Activated CD8-positive, alpha-beta T cell treated with anti-CD3 and anti-CD28 coated beads for 36 hours (primary cell): ENCODE measurements at regions not wholly inside any gene's neighbourhood (a gene's known extent, or its start where the extent isn't known, plus 50 kb on each side); places are given as distances from the start of the nearest gene placed in this dataset.

Experiments used
- ATAC-seq: fragments of 200-7000 bp; cut with Tn5 transposase; one replicate; pipeline ENCODE4 v1.10.0; 2021; ENCODE audit warnings: mild to moderate bottlenecking, moderate library complexity
- CTCF ChIA-PET: fragments of 350-600 bp; sonication (Branson Sonifier 250); formaldehyde crosslinking; loops from one replicate; lab custom pipeline; 2021; ENCODE audit warnings: antibody characterized with exemption; lab: Charles Lee
- POLR2A ChIA-PET: fragments of 350-600 bp; sonication (Branson Sonifier 250); formaldehyde crosslinking; loops from one replicate; lab custom pipeline; 2021; ENCODE audit warnings: antibody characterized with exemption; lab: Charles Lee
- DNase-seq: peaks from one replicate; pipeline ENCODE4 v3.0.0-alpha.2; 2020
- H3K27ac Mint-ChIP-seq: one replicate; pipeline ENCODE4 v1.8.0; 2021; ENCODE audit warnings: mild to moderate bottlenecking, mixed read lengths
- H3K27me3 Mint-ChIP-seq: one replicate; pipeline ENCODE4 v1.8.0; 2021; ENCODE audit warnings: mixed read lengths
- H3K36me3 Mint-ChIP-seq: one replicate; pipeline ENCODE4 v1.8.0; 2021; ENCODE audit warnings: low read depth, mixed read lengths
- H3K4me1 Mint-ChIP-seq: one replicate; pipeline ENCODE4 v1.8.0; 2021; ENCODE audit warnings: low read depth, mixed read lengths
- H3K4me3 Mint-ChIP-seq: one replicate; pipeline ENCODE4 v1.8.0; 2021; ENCODE audit warnings: mild to moderate bottlenecking, moderate library complexity, mixed read lengths
- H3K9me3 Mint-ChIP-seq: one replicate; pipeline ENCODE4 v1.8.0; 2021; ENCODE audit warnings: mixed read lengths
- intact Hi-C: fragments of 100-400 bp; cut with micrococcal nuclease; formaldehyde crosslinking; loops from one replicate; pipeline ENCODE4 v1.10.0; 2022
- TF ChIP-seq, protein P1 (sequence below): fragments of 200-600 bp; IDR thresholded peaks from one replicate; pipeline ENCODE4 v1.8.0; 2022; ENCODE audit warnings: antibody characterized with exemption, mild to moderate bottlenecking

DNA sequence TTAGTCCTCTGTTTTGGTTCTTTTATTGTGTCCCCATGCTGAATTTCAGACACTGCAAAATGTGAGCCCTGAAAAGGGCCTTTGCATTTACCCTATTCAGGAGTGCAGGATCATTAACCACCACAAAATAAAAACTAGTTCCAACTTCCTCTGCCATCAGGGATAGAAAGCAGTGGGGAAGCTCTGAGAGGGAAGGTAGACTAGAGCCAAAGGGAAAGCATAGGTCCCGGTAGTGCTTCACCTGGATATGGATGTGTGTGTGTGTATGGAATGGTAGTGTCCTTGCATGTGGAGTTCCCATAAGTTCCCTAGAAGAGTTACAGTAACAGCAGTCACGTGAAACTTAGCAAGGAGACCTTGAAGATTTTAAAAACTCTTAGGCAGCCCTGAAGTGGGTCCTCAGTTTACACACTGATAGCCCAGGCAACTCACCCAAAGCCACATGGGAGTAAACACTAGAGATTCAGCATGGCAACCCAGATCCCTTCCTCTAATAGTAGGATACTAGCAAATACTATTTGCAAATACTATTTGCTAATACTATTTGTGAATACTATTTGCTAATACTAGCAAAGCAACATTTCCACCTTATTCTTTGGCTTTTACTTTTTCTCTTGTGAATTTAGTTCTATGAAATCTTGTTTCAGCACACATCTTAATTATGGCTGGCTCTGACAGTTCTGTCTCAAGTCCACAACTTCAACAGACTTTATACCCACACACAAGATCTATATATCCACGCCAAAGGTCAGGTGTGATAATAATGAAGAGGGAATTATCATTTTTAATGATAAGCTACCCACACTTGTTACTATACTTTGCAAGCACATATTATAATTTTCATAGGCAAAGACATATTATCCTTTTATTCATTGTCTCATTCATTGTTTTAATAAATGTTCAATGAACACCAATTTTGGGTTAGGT is 70.4 kb upstream of the IFNE start:
- ChIA-PET CTCF (interaction anchor here (0.7 to 1.2 kb wide), 2 partner anchors 16 to 156 kb away, joined by 3 read pairs; no protein-coding TSS in a partner anchor), POLR2A (no interaction called here)
- Mint-ChIP-seq H3K27me3 (peaks cover 10% of the 10 kb centered on the region), H3K27ac (no peak overlapping the region), H3K36me3 (peaks cover 3% of the 10 kb centered on the region), H3K4me3 (no peak overlapping the region), H3K4me1 (peaks cover 41% of the 10 kb centered on the region), H3K9me3 (no peaks in the 10 kb centered on the region)
- intact Hi-C loops = no loop called here
- no peak for DNase-seq
- no peak for ATAC-seq
- TF ChIP-seq, protein P1, sequence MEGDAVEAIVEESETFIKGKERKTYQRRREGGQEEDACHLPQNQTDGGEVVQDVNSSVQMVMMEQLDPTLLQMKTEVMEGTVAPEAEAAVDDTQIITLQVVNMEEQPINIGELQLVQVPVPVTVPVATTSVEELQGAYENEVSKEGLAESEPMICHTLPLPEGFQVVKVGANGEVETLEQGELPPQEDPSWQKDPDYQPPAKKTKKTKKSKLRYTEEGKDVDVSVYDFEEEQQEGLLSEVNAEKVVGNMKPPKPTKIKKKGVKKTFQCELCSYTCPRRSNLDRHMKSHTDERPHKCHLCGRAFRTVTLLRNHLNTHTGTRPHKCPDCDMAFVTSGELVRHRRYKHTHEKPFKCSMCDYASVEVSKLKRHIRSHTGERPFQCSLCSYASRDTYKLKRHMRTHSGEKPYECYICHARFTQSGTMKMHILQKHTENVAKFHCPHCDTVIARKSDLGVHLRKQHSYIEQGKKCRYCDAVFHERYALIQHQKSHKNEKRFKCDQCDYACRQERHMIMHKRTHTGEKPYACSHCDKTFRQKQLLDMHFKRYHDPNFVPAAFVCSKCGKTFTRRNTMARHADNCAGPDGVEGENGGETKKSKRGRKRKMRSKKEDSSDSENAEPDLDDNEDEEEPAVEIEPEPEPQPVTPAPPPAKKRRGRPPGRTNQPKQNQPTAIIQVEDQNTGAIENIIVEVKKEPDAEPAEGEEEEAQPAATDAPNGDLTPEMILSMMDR = no peak

DNA sequence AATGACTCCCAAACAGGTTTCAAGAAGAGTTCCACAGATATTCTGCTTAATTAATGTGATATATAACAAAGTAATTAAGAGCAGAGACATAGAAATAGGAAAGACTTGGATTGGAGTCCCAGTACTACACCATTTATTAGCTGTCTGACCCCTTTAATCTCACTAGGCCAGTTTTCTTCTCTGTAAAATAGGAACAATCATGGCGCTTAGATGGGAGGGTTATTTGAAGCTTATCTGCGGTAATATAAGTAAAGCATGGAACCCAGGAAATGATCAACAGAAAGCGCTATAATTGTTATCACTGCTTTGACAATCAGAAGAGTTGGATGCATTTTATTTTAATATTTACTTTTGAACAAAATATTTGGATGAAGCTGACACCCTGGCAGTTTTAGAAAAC is 71.3 kb upstream of the IFNE start:
- Mint-ChIP-seq H3K4me1 (peaks cover 45% of the 10 kb centered on the region), H3K36me3 (peaks cover 3% of the 10 kb centered on the region), H3K4me3 (no peak overlapping the region), H3K9me3 (no peaks in the 10 kb centered on the region), H3K27ac (no peak overlapping the region), H3K27me3 (peaks cover 12% of the 10 kb centered on the region)
- POLR2A ChIA-PET = no interaction called here
- DNase-seq (no peak), ATAC-seq (no peak)
- TF ChIP-seq, protein P1 = no peak
- intact Hi-C loops = no loop called here
- CTCF ChIA-PET = interaction anchor here (0.8 to 1.6 kb wide), 3 partner anchors 15 to 157 kb away, joined by 3 read pairs; no protein-coding TSS in a partner anchor

DNA sequence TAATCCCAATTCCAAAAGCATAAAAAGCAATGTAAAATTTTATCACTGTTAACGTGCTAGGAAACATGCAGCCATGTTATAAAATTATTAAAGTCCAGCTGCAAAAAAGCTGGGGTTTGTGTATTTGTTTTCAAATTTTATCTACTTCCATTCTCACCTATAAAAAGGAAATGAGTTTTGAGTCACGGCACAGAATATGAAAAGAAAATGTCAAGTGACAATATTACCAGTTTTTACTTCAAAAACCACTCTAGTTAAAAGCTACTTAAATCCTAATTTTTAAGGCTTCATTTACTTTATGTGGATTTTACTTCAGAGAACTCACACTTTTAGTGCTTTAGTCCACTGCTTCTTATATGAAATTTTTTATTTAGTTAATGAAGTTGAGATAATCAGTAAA is 72.7 kb upstream of the IFNE start:
- ChIA-PET CTCF (interaction anchor here (1.0 to 1.6 kb wide), 4 partner anchors 14 to 154 kb away, joined by 3 to 7 read pairs (median 3); no protein-coding TSS in a partner anchor), POLR2A (interaction anchor here (1.1 kb wide), 1 partner anchor 424 kb away, joined by 3 read pairs; no protein-coding TSS in a partner anchor)
- TF ChIP-seq, protein P1 = no peak
- H3K36me3 Mint-ChIP-seq = no peaks in the 10 kb centered on the region
- no peak overlapping the region for H3K27ac Mint-ChIP-seq
- H3K4me3 Mint-ChIP-seq = no peak overlapping the region
- peaks cover 17% of the 10 kb centered on the region for H3K27me3 Mint-ChIP-seq
- H3K4me1 Mint-ChIP-seq = peaks cover 48% of the 10 kb centered on the region
- DNase-seq = no peak
- ATAC-seq = no peak
- intact Hi-C loops = no loop called here
- no peaks in the 10 kb centered on the region for H3K9me3 Mint-ChIP-seq

DNA sequence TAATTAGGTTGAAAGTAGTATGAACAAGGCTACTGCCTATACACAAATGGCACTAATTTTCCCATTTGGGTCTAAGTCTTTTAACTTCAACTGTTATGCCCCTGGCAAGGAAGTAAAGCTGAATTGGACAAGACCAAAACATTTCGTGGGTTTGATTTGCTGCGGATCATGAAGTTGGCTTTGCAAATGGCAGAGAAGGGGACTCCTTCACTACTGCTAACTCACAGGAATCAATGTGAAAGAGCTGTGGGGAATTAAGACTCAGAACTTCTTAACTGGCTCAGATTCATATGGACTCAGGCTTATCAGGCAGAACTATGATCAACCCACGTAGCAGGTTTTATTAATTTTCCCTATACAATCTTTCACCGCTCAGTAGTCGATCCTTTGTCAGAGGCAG is 73.8 kb upstream of the IFNE start:
- CTCF ChIA-PET = interaction anchor here (0.7 to 1.2 kb wide), 3 partner anchors 52 to 682 kb away, joined by 3 read pairs; no protein-coding TSS in a partner anchor

More for the DNA sequence above, 73.8 kb upstream of the IFNE start:
- ATAC-seq (no peak), DNase-seq (no peak)
- Mint-ChIP-seq H3K27me3 (peaks cover 17% of the 10 kb centered on the region), H3K4me3 (no peak overlapping the region), H3K36me3 (no peaks in the 10 kb centered on the region), H3K27ac (no peak overlapping the region), H3K9me3 (no peaks in the 10 kb centered on the region), H3K4me1 (peaks cover 46% of the 10 kb centered on the region)
- TF ChIP-seq, protein P1 = no peak
- POLR2A ChIA-PET = no interaction called here
- intact Hi-C loops = no loop called here
